Activated naive CD8-positive, alpha-beta T cell (primary cell): ENCODE measurements at regions not wholly inside any gene's neighbourhood (a gene's known extent, or its start where the extent isn't known, plus 50 kb on each side); places are given as distances from the start of the nearest gene placed in this dataset.

ENCODE experiments used
- H3K27ac Mint-ChIP-seq: one replicate; pipeline ENCODE4 v1.8.0; 2021; ENCODE audit warnings: mixed read lengths
- H3K27me3 Mint-ChIP-seq: one replicate; pipeline ENCODE4 v1.8.0; 2021; ENCODE audit warnings: mixed read lengths
- H3K36me3 Mint-ChIP-seq: one replicate; pipeline ENCODE4 v1.8.0; 2021; ENCODE audit warnings: mixed read lengths
- H3K4me1 Mint-ChIP-seq: one replicate; pipeline ENCODE4 v1.8.0; 2021; ENCODE audit warnings: low read depth, mixed read lengths
- H3K4me3 Mint-ChIP-seq: one replicate; pipeline ENCODE4 v1.8.0; 2021; ENCODE audit warnings: mild to moderate bottlenecking, mixed read lengths
- H3K9me3 Mint-ChIP-seq: one replicate; pipeline ENCODE4 v1.8.0; 2021; ENCODE audit warnings: low read depth, mixed read lengths

DNA sequence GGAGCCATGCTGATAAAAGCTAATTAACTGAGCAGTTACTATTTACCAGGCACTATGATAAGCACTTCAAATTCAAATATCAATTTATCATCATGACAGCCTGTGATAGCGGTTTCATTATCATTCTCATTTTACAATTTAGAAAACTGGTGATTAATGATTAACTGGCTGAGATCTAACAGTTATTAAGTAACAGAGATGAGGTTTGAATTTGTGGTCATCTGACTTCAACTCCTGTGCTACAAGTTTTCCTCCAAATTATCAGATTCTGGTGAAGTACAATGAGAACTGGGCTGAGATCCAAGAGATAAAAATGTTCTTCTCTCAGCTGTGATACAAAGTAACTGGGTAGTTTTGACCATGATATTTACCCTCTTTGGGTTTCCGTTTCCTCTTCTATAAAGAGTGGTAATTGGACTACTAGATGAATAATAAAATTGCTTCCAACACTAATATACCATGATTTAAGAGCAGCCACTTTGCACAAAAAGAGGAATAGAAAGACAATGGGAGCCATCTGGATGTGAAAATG is 74.5 kb upstream of the CCNG1 start:
- H3K4me1 Mint-ChIP-seq, result no peaks in the 10 kb centered on the region
- H3K27me3 Mint-ChIP-seq, result peaks cover 5% of the 10 kb centered on the region
- no peaks in the 10 kb centered on the region for H3K36me3 Mint-ChIP-seq
- H3K9me3 Mint-ChIP-seq, result no peaks in the 10 kb centered on the region
- no peak overlapping the region for H3K27ac Mint-ChIP-seq
- H3K4me3 Mint-ChIP-seq, result no peak overlapping the region

DNA sequence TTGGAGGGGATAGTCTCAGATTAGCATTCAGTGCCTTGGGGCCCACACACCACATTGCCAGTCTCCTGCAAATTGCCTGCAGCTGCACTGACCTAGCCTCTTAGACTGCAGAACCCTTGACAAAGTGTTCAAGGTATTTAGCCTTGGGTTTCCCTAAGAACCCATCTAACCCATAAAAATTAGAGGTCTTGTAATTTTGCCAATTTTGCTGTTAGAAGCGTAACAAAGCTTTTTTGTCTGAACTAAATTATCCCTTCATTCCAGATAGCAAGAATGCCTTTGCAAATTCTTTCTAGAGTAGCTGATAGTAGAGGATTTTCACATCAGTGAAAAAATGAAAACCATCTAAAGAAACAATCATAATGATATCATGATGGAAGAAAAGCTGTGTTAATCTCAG is 74.0 kb upstream of the CCNG1 start:
- Mint-ChIP-seq H3K4me1 (no peaks in the 10 kb centered on the region), H3K9me3 (no peaks in the 10 kb centered on the region), H3K36me3 (no peaks in the 10 kb centered on the region), H3K27me3 (peaks cover 3% of the 10 kb centered on the region), H3K27ac (no peak overlapping the region), H3K4me3 (no peak overlapping the region)

DNA sequence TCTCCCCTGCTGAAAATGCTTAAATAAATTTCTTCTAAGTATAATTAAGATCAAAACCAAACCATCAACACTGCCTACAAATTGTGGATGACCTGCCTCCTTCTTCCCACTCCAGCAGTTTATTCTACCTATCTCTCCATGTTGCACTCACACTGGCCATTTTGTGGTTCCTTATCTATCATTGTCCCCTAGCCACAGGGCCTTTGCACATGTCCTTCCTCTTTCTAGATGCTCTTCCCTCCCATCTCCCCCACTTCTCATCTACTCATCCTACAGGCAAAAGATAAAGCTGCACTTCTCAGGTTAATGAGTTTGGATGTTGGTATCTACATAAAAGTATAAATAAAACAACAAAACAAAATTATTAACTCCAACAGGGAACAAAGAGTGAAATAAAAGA is 70.6 kb upstream of the CCNG1 start:
- H3K36me3 Mint-ChIP-seq, result no peaks in the 10 kb centered on the region
- H3K27ac Mint-ChIP-seq, result no peak overlapping the region
- H3K9me3 Mint-ChIP-seq, result peaks cover 6% of the 10 kb centered on the region
- H3K4me3 Mint-ChIP-seq, result no peak overlapping the region
- no peaks in the 10 kb centered on the region for H3K27me3 Mint-ChIP-seq
- no peaks in the 10 kb centered on the region for H3K4me1 Mint-ChIP-seq

DNA sequence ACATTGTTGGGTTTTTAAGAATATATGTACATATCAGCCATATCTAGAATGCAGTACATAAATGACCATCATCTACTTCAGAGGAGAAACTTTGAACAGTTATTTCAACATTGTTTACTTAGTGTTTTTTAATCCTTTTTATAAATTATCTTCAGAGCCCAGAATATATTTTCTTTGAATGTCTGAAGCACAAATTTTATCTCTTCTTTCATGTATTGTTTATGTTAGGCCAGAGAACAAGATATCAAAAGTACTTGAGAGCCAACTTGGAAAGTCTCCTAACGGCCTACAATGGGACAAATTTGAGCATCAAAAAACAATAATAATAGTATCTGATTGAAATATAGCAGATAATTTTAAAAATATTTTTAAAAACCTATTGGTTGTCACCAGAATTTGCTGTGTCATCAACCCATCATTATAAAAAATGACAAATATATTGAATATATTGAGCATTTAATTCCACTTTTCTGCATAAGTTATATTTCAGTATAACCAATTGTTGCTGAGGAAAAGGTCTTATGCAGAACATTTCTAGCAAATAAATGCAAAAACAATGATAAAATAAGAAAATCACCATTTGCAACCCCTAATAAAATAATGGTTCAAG is 67.5 kb upstream of the CCNG1 start:
- peaks cover 8% of the 10 kb centered on the region for H3K9me3 Mint-ChIP-seq
- H3K27me3 Mint-ChIP-seq, result no peaks in the 10 kb centered on the region
- no peaks in the 10 kb centered on the region for H3K36me3 Mint-ChIP-seq
- H3K4me3 Mint-ChIP-seq, result no peak overlapping the region
- no peak overlapping the region for H3K27ac Mint-ChIP-seq
- H3K4me1 Mint-ChIP-seq, result no peaks in the 10 kb centered on the region

DNA sequence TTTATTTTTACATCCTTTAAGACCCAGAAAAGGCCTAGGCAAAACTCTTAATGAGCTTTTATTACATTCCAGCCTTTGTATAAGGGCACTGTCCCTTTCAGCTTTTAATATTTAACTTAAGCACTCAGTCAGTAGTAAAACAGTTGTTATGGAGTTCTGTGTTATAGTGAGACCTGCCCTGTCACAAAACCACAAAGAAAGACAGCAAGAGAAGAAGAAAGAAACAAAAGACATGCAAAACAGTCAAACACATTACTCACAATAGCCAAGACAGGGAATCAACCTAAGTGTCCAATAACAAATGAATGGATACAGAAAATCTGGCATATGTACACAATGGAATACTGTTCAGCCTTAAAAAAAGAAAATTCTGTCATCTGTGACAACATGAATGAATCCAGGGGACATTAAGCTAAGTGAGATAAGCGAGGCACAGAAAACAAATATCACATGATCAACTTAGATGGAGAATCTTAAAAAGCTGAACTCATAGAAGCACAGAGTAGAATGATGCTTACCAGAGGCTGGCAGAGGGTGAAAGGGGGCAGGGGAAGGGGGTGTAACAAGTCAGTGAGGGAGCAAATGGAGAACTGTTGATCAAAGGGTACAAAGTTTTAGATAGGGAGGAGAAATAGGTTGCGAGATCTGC is 63.8 kb upstream of the CCNG1 start:
- no peaks in the 10 kb centered on the region for H3K36me3 Mint-ChIP-seq
- no peaks in the 10 kb centered on the region for H3K4me1 Mint-ChIP-seq
- no peak overlapping the region for H3K27ac Mint-ChIP-seq
- H3K4me3 Mint-ChIP-seq, result no peak overlapping the region
- peaks cover 8% of the 10 kb centered on the region for H3K9me3 Mint-ChIP-seq
- H3K27me3 Mint-ChIP-seq, result no peaks in the 10 kb centered on the region

DNA sequence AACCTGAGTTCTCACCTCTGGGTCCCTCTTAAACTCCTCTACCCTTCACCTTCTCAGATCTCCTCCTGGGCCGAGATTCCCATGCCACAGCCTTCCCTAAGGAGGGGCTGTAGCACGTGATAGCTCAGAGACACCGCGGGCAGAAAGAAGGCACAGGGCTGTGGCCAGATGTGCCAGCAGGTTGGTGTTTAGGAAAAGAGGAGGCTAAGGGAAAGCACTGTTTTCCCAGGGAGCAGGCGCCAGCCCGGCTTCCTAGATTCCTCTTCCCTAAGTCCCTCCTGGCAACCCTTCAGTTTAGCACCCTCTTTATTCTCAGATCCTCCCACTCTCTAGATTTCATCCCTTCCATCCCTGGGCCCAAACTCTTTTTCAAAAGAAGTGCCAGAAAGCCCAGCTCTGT is 59.4 kb upstream of the CCNG1 start:
- no peaks in the 10 kb centered on the region for H3K36me3 Mint-ChIP-seq

DNA sequence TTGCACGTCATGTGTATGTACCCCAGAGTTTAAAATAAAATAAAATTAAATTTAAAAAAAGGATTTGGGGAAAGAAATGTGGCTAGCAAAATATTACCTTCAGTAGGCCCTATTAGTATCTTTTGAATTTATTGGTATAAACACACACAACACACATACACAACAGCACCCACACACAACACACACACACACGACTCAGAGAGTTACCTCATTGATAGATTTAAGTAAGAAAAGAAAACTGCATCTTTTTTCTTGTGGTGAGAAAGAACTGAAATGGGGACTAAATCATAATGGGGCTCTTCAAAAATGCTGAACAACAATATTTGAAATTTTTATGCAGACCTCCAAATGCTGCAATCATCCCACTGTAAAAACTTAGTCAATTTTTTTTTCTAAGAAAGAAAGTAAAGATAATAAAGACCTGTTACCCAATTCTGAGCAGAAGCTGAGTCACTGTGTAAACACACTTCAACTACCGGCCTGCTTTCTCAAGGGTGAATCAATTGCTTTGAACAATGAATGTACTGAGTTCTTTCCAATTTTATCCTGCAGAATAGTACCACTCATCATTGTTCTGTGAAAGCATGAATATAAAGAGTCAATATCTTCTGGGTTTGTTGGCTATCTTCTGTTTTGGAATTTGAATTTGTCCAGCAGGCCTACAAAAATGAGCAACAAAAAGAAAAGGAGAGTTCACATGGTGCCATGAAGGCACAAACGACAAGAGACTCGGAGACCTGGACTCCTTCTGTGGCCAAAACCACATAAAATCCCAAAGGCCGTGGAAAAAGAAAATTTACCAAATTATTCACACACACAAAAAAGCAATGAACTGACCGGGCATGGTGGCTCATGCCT is 57.9 kb upstream of the CCNG1 start:
- Mint-ChIP-seq H3K27me3 (peaks cover 8% of the 10 kb centered on the region), H3K27ac (no peak overlapping the region), H3K4me1 (no peaks in the 10 kb centered on the region), H3K4me3 (no peak overlapping the region), H3K36me3 (no peaks in the 10 kb centered on the region), H3K9me3 (no peaks in the 10 kb centered on the region)

More for the DNA sequence above, 59.4 kb upstream of the CCNG1 start:
- peaks cover 6% of the 10 kb centered on the region for H3K27me3 Mint-ChIP-seq
- H3K4me1 Mint-ChIP-seq, result no peaks in the 10 kb centered on the region
- no peak overlapping the region for H3K27ac Mint-ChIP-seq
- H3K9me3 Mint-ChIP-seq, result no peaks in the 10 kb centered on the region
- H3K4me3 Mint-ChIP-seq, result no peak overlapping the region

DNA sequence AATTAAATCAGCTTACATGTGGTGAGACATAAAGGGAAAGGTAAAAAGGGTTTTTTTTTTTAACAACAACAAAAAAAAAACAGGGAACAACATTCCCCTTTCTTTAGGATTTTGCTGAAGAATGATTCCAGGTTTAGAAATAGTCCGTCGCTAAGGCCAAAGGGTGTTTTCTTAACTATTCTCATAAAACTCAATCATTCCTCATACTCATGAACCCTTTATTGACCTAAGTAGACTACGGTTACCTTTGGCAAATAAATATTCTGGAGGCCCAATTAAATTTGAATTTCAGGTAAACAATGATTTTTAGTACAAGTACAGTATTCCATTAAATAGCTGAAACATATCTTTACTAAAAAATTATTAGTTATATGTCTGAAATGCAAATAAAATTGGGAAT is 55.6 kb upstream of the CCNG1 start:
- H3K4me1 Mint-ChIP-seq, result no peaks in the 10 kb centered on the region
- no peaks in the 10 kb centered on the region for H3K36me3 Mint-ChIP-seq
- no peak overlapping the region for H3K4me3 Mint-ChIP-seq
- H3K27ac Mint-ChIP-seq, result no peak overlapping the region
- H3K9me3 Mint-ChIP-seq, result no peaks in the 10 kb centered on the region
- H3K27me3 Mint-ChIP-seq, result peaks cover 8% of the 10 kb centered on the region

DNA sequence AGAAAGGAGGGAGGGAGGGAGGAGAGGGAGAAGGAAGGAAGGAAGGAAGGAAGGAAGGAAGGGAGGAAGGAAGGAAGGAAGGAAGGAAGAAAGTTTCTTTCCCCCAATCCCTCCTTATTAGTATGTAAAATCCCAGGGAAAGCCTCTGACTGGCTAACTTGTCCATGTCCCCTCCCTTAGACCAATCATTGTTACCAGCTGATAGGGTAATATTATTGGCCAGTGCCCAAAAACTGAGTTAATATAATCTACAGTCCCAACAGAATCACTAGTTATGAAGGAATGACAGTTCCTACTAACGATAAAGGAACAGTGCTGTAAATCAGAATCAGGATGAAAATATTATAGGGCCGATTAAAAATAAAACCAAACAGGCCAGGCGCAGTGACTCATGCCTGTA is 53.6 kb upstream of the CCNG1 start:
- H3K4me3 Mint-ChIP-seq, result no peak overlapping the region
- no peaks in the 10 kb centered on the region for H3K9me3 Mint-ChIP-seq
- no peak overlapping the region for H3K27ac Mint-ChIP-seq
- H3K36me3 Mint-ChIP-seq, result no peaks in the 10 kb centered on the region
- no peaks in the 10 kb centered on the region for H3K4me1 Mint-ChIP-seq
- H3K27me3 Mint-ChIP-seq, result peaks cover 13% of the 10 kb centered on the region

DNA sequence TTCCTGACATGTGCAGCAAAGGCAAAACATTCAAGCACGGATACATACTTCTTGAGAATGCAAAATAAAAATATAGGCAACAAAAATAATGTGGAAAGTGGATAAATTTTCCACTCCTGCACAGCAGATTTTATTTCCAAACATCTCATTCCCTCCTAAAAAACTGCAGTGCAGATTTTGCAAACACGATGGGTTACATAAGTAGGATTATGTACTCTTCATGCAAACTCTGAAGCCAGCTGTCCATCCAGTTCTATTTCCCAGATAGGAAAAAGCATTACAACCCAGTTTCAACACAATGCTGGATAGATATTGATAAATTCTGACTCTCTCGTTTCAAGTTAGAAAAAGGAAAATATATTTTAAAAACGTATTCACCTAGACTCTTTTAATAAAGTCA is 52.7 kb upstream of the CCNG1 start:
- peaks cover 14% of the 10 kb centered on the region for H3K27me3 Mint-ChIP-seq
- H3K36me3 Mint-ChIP-seq, result no peaks in the 10 kb centered on the region
- no peak overlapping the region for H3K4me3 Mint-ChIP-seq
- H3K9me3 Mint-ChIP-seq, result no peaks in the 10 kb centered on the region
- no peaks in the 10 kb centered on the region for H3K4me1 Mint-ChIP-seq
- H3K27ac Mint-ChIP-seq, result no peak overlapping the region

DNA sequence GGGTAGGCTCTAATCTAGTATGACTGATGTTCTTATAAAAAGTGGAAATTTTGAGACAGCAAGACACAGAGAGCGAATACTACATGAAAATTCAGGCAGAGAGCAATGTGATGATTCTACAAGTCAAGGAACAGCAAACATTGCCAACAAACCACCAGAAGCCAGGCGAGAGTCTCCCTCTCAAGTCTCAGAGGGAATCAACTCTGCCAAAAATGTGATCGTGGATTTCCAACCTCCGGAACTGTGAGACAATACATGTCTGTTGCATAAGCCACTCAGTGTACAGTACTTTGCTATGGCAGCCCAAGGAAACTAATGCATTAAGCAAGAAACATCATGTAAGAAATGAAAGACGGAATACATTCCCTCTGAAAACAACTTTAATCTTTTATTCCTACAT is 52.1 kb upstream of the CCNG1 start:
- Mint-ChIP-seq H3K36me3 (no peaks in the 10 kb centered on the region), H3K27ac (no peak overlapping the region), H3K27me3 (peaks cover 15% of the 10 kb centered on the region), H3K9me3 (peaks cover under 1% of the 10 kb centered on the region), H3K4me1 (no peaks in the 10 kb centered on the region), H3K4me3 (no peak overlapping the region)

DNA sequence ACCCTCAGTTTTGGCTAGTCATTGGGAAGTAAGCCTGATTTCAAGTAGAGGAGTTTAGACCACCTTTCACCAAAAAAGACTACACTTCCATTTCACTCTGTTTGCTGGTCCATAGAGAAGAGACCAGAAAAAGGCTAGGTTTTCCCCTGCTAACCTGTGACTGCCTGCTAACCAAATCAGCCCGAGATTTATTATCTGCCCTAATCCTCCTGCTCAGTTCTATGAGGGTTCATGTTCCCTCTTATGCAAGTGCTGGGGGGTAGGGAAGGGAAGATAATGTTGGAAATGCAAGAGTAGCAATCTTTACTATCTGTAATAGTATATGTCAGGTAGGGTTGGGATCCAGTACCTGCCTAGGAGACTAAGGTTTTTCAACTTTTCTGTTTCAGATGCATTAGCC is 51.6 kb upstream of the CCNG1 start:
- Mint-ChIP-seq H3K27me3 (peaks cover 15% of the 10 kb centered on the region), H3K27ac (no peak overlapping the region), H3K36me3 (no peaks in the 10 kb centered on the region), H3K9me3 (peaks cover 4% of the 10 kb centered on the region), H3K4me1 (no peaks in the 10 kb centered on the region), H3K4me3 (no peak overlapping the region)

DNA sequence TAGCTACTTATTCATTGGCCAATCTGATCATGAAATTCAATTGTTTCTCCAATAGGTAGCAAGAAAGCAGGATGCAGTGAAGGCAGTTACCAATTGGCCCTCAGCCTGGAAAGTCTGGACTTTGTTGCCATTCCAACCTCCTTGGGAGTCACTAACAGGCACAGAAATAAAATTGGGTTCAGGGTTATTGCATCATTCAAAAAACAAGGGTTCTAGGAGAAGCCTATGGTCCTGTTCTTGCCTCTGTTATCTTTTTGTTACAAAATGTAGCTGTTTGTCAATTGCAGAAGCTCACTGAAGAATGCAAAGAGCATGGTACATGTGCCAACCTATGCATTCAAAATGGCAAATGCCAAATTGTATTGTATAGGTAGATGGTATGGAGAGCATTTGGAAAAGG is 51.0 kb upstream of the CCNG1 start:
- H3K4me1 Mint-ChIP-seq, result no peaks in the 10 kb centered on the region
- peaks cover 4% of the 10 kb centered on the region for H3K9me3 Mint-ChIP-seq
- no peak overlapping the region for H3K27ac Mint-ChIP-seq
- H3K4me3 Mint-ChIP-seq, result no peak overlapping the region
- H3K36me3 Mint-ChIP-seq, result no peaks in the 10 kb centered on the region
- peaks cover 18% of the 10 kb centered on the region for H3K27me3 Mint-ChIP-seq

DNA sequence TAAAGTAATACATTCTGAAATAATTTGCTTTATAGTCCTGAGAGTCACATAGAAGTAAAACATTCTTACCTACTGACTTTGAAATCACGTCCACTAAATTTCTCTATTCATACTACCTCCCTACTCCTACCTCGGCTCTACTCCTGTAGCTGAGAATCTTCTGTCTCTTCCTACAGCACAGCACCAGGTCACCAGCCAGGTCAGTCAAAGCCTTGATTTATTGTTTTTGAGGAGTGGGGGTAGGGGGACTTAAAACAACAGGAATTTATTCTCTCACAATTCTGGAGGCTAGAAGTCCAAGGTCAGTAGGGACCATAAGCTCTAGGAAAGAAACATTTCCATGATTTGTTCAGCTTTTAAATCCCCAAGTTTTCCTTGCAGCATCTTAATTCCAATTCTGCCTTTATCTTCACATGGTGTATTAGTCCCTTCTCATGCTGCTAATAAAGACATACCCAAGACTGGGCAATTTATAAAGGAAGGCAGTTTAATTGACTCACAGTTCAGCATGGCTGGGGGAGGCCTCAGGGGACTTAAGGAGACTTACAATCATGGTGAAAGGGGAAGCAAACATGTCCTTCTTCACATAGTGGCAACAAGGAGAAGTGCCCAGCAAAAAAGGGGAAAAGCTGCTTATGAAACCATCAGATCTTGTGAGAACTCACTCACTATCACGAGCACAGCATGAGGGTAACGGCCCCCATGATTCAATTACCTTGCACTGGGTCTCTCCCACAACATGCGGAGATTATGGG is 49.6 kb upstream of the CCNG1 start:
- Mint-ChIP-seq H3K27me3 (peaks cover 21% of the 10 kb centered on the region), H3K9me3 (peaks cover 4% of the 10 kb centered on the region), H3K27ac (no peak overlapping the region), H3K4me3 (no peak overlapping the region), H3K4me1 (no peaks in the 10 kb centered on the region), H3K36me3 (no peaks in the 10 kb centered on the region)
